ENCODE measurements at regions not wholly inside any gene's neighbourhood (a gene's known extent, or its start where the extent isn't known, plus 50 kb on each side); places are given as distances from the start of the nearest gene placed in this dataset.
"Not testable (repeated sequence)": the region's sequence is repeated elsewhere in the genome, so short reads cannot be mapped to it uniquely, and the experiment has no call there.

DNA sequence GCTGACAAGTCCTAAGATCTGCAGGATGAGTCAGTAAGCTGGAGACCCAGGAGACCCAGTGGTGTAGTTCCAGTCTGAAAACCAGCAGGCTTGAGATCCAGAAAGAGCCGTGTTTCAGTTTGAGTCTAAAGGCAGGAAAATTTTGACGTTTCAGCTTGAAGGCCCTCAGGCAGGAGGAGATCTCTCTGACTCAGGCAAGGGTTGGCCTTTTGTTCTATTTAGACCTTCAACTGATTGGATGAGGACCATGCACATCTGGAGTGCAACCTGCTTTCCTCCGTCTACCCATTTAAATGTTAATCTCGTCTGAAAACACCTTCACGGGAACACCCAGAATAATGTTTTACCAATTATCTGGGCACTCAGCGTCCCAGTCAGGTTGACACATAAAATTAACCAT lies 69.5 kb downstream of the NPIPA7 start:
- H3K27ac ChIP-seq (ENCODE audit: low read depth in 2 of 2, low read length in 2 of 2); H3K36me3 ChIP-seq (ENCODE audit: control insufficient read depth in 2 of 2, insufficient read depth in 2 of 2, low read length in 2 of 2); H3K27me3 ChIP-seq (ENCODE audit: control insufficient read depth in 2 of 2, insufficient read depth in 2 of 2, low read length in 2 of 2); H3K9ac ChIP-seq (ENCODE audit: low read depth in 1 of 2, low read length in 2 of 2); H3K4me3 ChIP-seq (ENCODE audit: low read length in 2 of 2); H3K9me3 ChIP-seq (ENCODE audit: control insufficient read depth in 2 of 2, low read length in 2 of 2); H3K4me1 ChIP-seq (ENCODE audit: control insufficient read depth in 2 of 2, insufficient read depth in 2 of 2, low read length in 2 of 2): not testable (repeated sequence)

DNA sequence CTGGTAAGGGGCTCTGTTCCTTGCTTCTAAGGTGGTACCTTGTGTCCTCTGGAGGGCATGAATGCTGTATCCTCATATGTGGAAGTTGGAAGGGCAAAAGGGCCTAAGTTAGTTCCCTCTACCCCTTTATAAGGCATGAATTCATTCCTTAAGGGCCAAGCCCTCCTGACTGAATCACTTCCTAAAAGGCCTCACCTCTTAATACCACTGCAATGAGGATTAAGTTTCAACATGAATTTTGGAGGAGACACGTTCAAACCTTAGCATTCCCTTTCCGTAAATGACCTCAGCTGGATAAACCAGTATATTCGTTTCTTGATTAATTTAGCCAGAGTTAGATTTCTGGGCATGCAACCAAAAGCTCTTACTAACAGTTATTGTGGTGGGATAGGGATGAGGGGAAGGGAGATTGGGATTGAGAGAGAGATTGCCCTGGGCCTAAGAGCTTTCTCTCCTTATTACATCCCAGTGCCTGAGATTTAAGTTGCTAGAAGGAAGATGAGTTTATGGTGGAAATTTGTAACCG lies 70.8 kb downstream of the NPIPA7 start:
- not testable (repeated sequence) for H3K27me3 ChIP-seq (ENCODE audit: control insufficient read depth in 2 of 2, insufficient read depth in 2 of 2, low read length in 2 of 2); H3K4me3 ChIP-seq (ENCODE audit: low read length in 2 of 2); H3K4me1 ChIP-seq (ENCODE audit: control insufficient read depth in 2 of 2, insufficient read depth in 2 of 2, low read length in 2 of 2)

DNA sequence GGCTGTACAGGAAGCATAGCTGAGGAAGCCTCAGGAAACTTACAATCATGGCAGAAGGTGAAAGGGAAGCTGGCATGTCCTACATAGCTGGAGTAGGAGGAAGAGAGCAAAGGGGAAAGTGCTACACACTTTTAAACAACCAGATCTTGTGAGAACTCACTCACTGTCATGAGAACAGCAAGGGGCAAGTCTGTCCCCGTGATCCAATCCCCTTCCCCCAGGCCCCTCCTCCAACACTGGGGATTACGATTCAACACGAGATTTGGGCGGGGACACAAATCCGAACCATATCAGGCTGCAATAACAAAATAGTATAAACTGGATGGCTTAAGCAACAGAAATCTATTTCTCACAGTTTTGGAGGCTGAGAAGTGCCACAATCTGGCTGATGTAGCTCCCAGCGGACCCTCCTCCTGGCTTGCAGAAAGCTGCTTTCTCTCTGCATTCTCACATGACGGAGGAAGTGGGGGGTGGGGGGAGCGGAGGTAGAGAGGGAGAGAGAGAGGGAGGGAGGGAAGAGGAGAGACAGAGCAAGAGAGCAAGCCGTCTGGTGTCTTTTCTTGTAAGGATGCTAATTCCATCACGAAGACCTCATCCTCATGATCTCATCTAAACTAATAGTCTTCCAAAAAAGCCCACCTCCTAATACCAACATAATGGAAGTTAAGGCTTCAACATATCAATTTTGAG lies 72.9 kb downstream of the NPIPA7 start:
- not testable (repeated sequence) for H3K27ac ChIP-seq (ENCODE audit: low read depth in 2 of 2, low read length in 2 of 2); H3K4me3 ChIP-seq (ENCODE audit: low read length in 2 of 2); H3K36me3 ChIP-seq (ENCODE audit: control insufficient read depth in 2 of 2, insufficient read depth in 2 of 2, low read length in 2 of 2); H3K27me3 ChIP-seq (ENCODE audit: control insufficient read depth in 2 of 2, insufficient read depth in 2 of 2, low read length in 2 of 2); H3K9ac ChIP-seq (ENCODE audit: low read depth in 1 of 2, low read length in 2 of 2); H3K9me3 ChIP-seq (ENCODE audit: control insufficient read depth in 2 of 2, low read length in 2 of 2); H3K4me1 ChIP-seq (ENCODE audit: control insufficient read depth in 2 of 2, insufficient read depth in 2 of 2, low read length in 2 of 2)

More for the DNA sequence above, 70.8 kb downstream of the NPIPA7 start:
- not testable (repeated sequence) for H3K27ac ChIP-seq (ENCODE audit: low read depth in 2 of 2, low read length in 2 of 2); H3K36me3 ChIP-seq (ENCODE audit: control insufficient read depth in 2 of 2, insufficient read depth in 2 of 2, low read length in 2 of 2); H3K9ac ChIP-seq (ENCODE audit: low read depth in 1 of 2, low read length in 2 of 2); H3K9me3 ChIP-seq (ENCODE audit: control insufficient read depth in 2 of 2, low read length in 2 of 2)

DNA sequence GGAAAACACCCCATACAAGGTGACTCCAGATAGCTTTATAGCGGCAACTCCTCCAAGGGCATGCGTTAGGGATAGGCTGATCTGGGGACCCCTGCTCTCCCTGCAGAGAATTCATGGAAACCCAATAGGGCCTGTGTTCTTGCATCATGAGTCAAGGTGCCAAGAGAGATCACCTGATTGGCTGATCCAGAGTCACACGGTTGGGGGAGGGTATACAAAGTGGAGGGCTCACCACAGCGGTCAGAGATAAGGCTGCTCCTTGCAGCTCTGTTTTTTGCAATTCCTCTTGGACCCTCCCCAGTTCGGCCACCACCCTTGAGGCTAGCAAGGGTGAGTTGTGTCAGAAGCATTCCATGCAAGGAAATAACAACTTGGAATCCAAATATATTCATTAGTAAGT lies 79.6 kb downstream of the NPIPA7 start:
- H3K4me1 ChIP-seq (ENCODE audit: control insufficient read depth in 2 of 2, insufficient read depth in 2 of 2, low read length in 2 of 2); H3K27me3 ChIP-seq (ENCODE audit: control insufficient read depth in 2 of 2, insufficient read depth in 2 of 2, low read length in 2 of 2); H3K4me3 ChIP-seq (ENCODE audit: low read length in 2 of 2); H3K9me3 ChIP-seq (ENCODE audit: control insufficient read depth in 2 of 2, low read length in 2 of 2); H3K27ac ChIP-seq (ENCODE audit: low read depth in 2 of 2, low read length in 2 of 2); H3K9ac ChIP-seq (ENCODE audit: low read depth in 1 of 2, low read length in 2 of 2); H3K36me3 ChIP-seq (ENCODE audit: control insufficient read depth in 2 of 2, insufficient read depth in 2 of 2, low read length in 2 of 2): not testable (repeated sequence)

DNA sequence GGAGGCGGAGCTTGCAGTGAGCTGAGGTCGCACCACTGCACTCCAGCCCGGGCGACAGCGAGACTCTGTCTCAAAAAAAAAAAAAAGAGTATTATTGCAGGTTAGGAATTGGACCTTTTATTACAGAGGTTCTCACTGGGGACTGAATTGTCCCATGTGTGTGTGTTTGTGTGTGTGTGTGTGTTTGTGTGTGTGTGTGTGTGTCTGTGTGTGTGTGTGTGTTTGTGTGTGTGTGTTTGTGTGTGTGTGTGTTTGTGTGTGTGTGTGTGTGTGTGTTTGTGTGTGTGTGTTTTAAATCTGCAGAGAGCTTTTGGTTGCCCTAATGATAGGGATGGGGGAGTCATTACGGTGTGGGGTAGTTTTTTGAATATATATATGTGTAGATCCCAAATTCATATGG lies 84.9 kb downstream of the NPIPA7 start:
- H3K27me3 ChIP-seq (ENCODE audit: control insufficient read depth in 2 of 2, insufficient read depth in 2 of 2, low read length in 2 of 2); H3K9me3 ChIP-seq (ENCODE audit: control insufficient read depth in 2 of 2, low read length in 2 of 2); H3K9ac ChIP-seq (ENCODE audit: low read depth in 1 of 2, low read length in 2 of 2); H3K4me3 ChIP-seq (ENCODE audit: low read length in 2 of 2); H3K36me3 ChIP-seq (ENCODE audit: control insufficient read depth in 2 of 2, insufficient read depth in 2 of 2, low read length in 2 of 2); H3K4me1 ChIP-seq (ENCODE audit: control insufficient read depth in 2 of 2, insufficient read depth in 2 of 2, low read length in 2 of 2); H3K27ac ChIP-seq (ENCODE audit: low read depth in 2 of 2, low read length in 2 of 2): not testable (repeated sequence)

DNA sequence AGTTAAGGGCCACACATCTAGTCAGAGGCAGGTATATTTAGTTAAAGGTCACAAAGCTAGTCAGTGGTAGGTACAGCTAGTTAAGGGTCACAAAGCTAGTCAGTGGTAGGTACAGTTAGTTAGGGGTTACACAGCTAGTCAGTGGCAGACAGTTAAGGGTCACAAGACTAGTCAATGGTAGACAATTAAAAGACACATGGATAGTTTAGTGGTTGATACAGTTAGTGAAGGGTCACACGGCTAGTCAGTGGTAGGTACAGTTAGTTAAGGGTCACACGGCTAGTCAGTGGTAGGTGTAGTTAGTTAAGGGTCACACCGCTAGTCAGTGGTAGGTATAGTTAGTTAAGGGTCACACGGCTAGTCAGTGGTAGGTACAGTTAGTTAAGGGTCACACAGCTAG lies 110.0 kb downstream of the NPIPA7 start:
- not testable (repeated sequence) for H3K27ac ChIP-seq (ENCODE audit: low read depth in 2 of 2, low read length in 2 of 2); H3K36me3 ChIP-seq (ENCODE audit: control insufficient read depth in 2 of 2, insufficient read depth in 2 of 2, low read length in 2 of 2); H3K4me3 ChIP-seq (ENCODE audit: low read length in 2 of 2); H3K4me1 ChIP-seq (ENCODE audit: control insufficient read depth in 2 of 2, insufficient read depth in 2 of 2, low read length in 2 of 2); H3K9ac ChIP-seq (ENCODE audit: low read depth in 1 of 2, low read length in 2 of 2); H3K9me3 ChIP-seq (ENCODE audit: control insufficient read depth in 2 of 2, low read length in 2 of 2); H3K27me3 ChIP-seq (ENCODE audit: control insufficient read depth in 2 of 2, insufficient read depth in 2 of 2, low read length in 2 of 2)

DNA sequence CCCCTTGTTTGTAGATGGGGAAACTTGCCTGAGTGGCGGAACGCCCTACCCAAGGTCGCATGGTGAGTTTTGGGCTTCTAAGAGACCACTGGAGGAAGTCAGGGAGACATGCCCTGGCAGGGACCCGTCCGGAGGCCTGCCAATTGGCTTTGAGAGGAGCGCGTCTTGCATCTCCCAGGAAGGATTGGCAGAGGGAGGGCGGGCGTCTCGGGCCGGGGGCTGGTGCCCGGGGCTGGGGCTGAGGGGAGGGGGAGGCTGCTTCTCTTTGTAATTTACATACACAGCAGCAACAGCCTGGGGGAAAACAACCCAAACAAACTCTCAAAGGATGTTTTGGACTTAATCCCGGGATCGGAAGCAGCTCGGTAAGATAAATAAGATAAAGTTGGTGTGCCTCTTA lies 110.5 kb downstream of the NPIPA7 start:
- H3K36me3 ChIP-seq (ENCODE audit: control insufficient read depth in 2 of 2, insufficient read depth in 2 of 2, low read length in 2 of 2); H3K27ac ChIP-seq (ENCODE audit: low read depth in 2 of 2, low read length in 2 of 2); H3K27me3 ChIP-seq (ENCODE audit: control insufficient read depth in 2 of 2, insufficient read depth in 2 of 2, low read length in 2 of 2); H3K4me3 ChIP-seq (ENCODE audit: low read length in 2 of 2); H3K4me1 ChIP-seq (ENCODE audit: control insufficient read depth in 2 of 2, insufficient read depth in 2 of 2, low read length in 2 of 2); H3K9ac ChIP-seq (ENCODE audit: low read depth in 1 of 2, low read length in 2 of 2); H3K9me3 ChIP-seq (ENCODE audit: control insufficient read depth in 2 of 2, low read length in 2 of 2): not testable (repeated sequence)

DNA sequence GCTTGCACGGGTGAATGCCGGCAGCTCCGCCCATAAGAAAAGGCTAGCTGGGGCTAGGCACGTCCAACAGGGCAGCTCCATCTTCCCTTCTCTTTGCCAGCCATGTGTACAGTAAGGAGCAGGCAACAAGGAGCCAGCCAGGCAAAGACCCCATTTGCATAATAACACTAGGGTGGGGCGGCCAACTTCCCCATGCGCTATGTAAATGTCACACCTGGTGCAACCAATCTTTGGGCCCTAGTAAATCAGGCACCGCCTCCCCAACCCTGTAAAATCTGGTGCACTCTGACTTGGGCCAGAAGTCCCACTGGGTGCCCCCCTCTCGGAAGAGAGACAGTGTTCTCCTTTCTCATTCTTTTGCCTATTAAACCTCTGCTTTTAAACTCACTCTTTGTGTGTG lies 115.2 kb downstream of the NPIPA7 start:
- H3K27ac ChIP-seq (ENCODE audit: low read depth in 2 of 2, low read length in 2 of 2); H3K36me3 ChIP-seq (ENCODE audit: control insufficient read depth in 2 of 2, insufficient read depth in 2 of 2, low read length in 2 of 2); H3K27me3 ChIP-seq (ENCODE audit: control insufficient read depth in 2 of 2, insufficient read depth in 2 of 2, low read length in 2 of 2); H3K4me1 ChIP-seq (ENCODE audit: control insufficient read depth in 2 of 2, insufficient read depth in 2 of 2, low read length in 2 of 2); H3K4me3 ChIP-seq (ENCODE audit: low read length in 2 of 2); H3K9ac ChIP-seq (ENCODE audit: low read depth in 1 of 2, low read length in 2 of 2); H3K9me3 ChIP-seq (ENCODE audit: control insufficient read depth in 2 of 2, low read length in 2 of 2): not testable (repeated sequence)

DNA sequence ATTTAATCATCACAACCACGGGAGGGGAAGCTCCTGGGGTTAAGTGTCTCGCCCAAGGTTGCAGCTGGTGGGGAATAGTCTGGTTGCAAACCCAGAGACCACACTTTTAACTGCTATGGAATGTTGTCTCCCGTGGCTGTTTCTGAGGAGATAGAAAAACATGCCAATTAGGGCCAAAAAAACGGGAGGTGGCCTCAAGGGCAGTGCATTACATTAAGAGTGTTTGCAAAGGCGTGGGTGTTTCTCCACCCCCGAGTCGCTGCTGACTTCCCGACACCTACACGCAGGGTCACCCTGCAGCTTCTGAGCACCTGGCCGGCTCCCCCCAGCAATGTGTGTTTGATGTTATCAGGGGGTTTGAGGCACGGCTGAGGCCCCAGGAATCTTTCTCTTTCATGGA lies 116.1 kb downstream of the NPIPA7 start:
- not testable (repeated sequence) for H3K9me3 ChIP-seq (ENCODE audit: control insufficient read depth in 2 of 2, low read length in 2 of 2); H3K27ac ChIP-seq (ENCODE audit: low read depth in 2 of 2, low read length in 2 of 2); H3K4me1 ChIP-seq (ENCODE audit: control insufficient read depth in 2 of 2, insufficient read depth in 2 of 2, low read length in 2 of 2); H3K4me3 ChIP-seq (ENCODE audit: low read length in 2 of 2); H3K9ac ChIP-seq (ENCODE audit: low read depth in 1 of 2, low read length in 2 of 2); H3K27me3 ChIP-seq (ENCODE audit: control insufficient read depth in 2 of 2, insufficient read depth in 2 of 2, low read length in 2 of 2); H3K36me3 ChIP-seq (ENCODE audit: control insufficient read depth in 2 of 2, insufficient read depth in 2 of 2, low read length in 2 of 2)

DNA sequence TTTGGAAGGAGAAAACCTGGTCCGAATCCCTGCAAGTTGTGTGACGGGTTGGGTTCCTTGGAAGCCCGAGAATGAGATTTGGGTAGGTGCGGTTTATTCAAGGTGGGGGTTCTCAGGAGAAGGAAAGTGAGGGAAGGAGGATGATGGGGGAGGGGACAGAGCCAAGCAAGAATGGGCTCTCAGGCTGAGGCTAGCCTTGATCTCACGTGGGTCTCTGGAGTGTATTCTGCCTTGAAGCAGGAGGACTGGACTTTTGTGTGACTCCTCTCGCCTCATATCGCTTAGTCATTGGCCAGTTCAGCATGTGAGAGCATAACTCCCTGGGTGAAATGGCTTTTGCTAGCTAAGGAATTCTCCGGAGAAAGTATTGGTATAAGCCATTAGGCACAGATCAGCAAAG lies 120.9 kb downstream of the NPIPA7 start:
- not testable (repeated sequence) for H3K9me3 ChIP-seq (ENCODE audit: control insufficient read depth in 2 of 2, low read length in 2 of 2); H3K27ac ChIP-seq (ENCODE audit: low read depth in 2 of 2, low read length in 2 of 2); H3K27me3 ChIP-seq (ENCODE audit: control insufficient read depth in 2 of 2, insufficient read depth in 2 of 2, low read length in 2 of 2); H3K36me3 ChIP-seq (ENCODE audit: control insufficient read depth in 2 of 2, insufficient read depth in 2 of 2, low read length in 2 of 2); H3K9ac ChIP-seq (ENCODE audit: low read depth in 1 of 2, low read length in 2 of 2); H3K4me1 ChIP-seq (ENCODE audit: control insufficient read depth in 2 of 2, insufficient read depth in 2 of 2, low read length in 2 of 2); H3K4me3 ChIP-seq (ENCODE audit: low read length in 2 of 2)

DNA sequence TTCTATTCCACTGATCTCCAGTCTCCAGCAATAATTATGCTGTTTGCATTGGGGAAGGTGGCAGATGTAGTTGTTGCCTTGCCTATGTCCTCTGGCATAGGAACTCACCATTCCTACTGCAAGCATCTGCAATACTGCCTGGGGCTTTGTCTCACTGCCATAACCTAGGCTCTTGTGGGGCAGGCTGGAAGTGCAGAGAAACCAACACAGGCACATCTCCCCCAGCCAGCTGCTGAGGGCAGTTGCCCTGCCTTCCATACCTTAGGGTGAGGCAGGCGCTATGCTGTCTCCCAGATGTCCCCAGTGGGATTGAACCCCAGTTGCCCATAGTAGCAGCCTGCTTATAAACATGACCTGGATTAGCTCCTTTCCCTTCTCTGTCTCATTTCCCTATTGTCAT lies 128.1 kb downstream of the NPIPA7 start:
- not testable (repeated sequence) for H3K9me3 ChIP-seq (ENCODE audit: control insufficient read depth in 2 of 2, low read length in 2 of 2); H3K4me1 ChIP-seq (ENCODE audit: control insufficient read depth in 2 of 2, insufficient read depth in 2 of 2, low read length in 2 of 2); H3K36me3 ChIP-seq (ENCODE audit: control insufficient read depth in 2 of 2, insufficient read depth in 2 of 2, low read length in 2 of 2); H3K27ac ChIP-seq (ENCODE audit: low read depth in 2 of 2, low read length in 2 of 2); H3K4me3 ChIP-seq (ENCODE audit: low read length in 2 of 2); H3K9ac ChIP-seq (ENCODE audit: low read depth in 1 of 2, low read length in 2 of 2); H3K27me3 ChIP-seq (ENCODE audit: control insufficient read depth in 2 of 2, insufficient read depth in 2 of 2, low read length in 2 of 2)
